ENCODE measurements at regions not wholly inside any gene's neighbourhood (a gene's known extent, or its start where the extent isn't known, plus 50 kb on each side); places are given as distances from the start of the nearest gene placed in this dataset.

DNA sequence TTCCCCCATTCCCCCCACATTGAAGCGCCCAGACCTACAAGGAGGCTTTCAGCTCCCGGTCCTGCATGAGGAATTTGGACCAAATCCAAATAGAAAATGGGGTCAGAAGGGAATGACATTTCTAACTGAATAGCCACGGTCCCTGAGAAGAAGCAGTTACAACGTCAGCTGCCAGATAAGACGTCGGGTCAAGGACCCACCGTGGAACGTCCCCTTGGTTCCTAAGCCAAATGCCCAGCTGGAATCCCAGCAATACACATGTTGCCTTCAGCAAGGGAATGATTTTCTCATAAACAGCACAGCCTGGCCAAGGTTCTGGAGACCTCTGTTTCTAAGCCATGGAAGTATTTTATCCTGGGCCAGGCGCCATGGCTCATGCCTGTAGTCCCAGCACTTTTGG is 109.1 kb upstream of the PEG3 start:
- TF ChIP-seq, protein P1, sequence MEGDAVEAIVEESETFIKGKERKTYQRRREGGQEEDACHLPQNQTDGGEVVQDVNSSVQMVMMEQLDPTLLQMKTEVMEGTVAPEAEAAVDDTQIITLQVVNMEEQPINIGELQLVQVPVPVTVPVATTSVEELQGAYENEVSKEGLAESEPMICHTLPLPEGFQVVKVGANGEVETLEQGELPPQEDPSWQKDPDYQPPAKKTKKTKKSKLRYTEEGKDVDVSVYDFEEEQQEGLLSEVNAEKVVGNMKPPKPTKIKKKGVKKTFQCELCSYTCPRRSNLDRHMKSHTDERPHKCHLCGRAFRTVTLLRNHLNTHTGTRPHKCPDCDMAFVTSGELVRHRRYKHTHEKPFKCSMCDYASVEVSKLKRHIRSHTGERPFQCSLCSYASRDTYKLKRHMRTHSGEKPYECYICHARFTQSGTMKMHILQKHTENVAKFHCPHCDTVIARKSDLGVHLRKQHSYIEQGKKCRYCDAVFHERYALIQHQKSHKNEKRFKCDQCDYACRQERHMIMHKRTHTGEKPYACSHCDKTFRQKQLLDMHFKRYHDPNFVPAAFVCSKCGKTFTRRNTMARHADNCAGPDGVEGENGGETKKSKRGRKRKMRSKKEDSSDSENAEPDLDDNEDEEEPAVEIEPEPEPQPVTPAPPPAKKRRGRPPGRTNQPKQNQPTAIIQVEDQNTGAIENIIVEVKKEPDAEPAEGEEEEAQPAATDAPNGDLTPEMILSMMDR (IDR thresholded peaks at IDR 0.05; ENCODE audit: low read depth, low read length, poor library complexity, severe bottlenecking) = no peak
- TF ChIP-seq EZH2phosphoT487 (IDR thresholded peaks at IDR 0.05; ENCODE audit: borderline replicate concordance, low read length) = no peak
